H1 (cell line): ENCODE measurements at regions not wholly inside any gene's neighbourhood (a gene's known extent, or its start where the extent isn't known, plus 50 kb on each side); places are given as distances from the start of the nearest gene placed in this dataset.

Experiments used
- CTCF ChIA-PET: fragments of 300-600 bp; sonication (Branson Sonifier 250); formaldehyde crosslinking; loops from one replicate; lab custom pipeline; 2021; ENCODE audit not compliant: partially characterized antibody; lab: Charles Lee
- POLR2A ChIA-PET: fragments of 300-600 bp; sonication (Branson Sonifier 250); formaldehyde crosslinking; loops from one replicate; lab custom pipeline; 2021; ENCODE audit warnings: inconsistent platforms; ENCODE audit not compliant: partially characterized antibody; lab: Charles Lee
- DNase-seq, 2 experiments: peaks; one replicate each; pipeline versions ENCODE4 v3.0.0 to v3.0.0-alpha.2; 2010 to 2022; ENCODE audit warnings: low spot score in 2 of 2, low read depth in 1 of 2, mixed read lengths in 1 of 2
- FAIRE-seq: peaks from 2 replicates; lab custom pipeline; 2011; peaks lifted over from hg19 to GRCh38; lab: Jason Lieb, UNC
- H2AFZ ChIP-seq: 2 replicates; pipeline ENCODE4 v1.8.1; 2012; ENCODE audit warnings: low read length, inconsistent platforms
- H2AK5ac ChIP-seq: 2 replicates; pipeline ENCODE4 v1.6.1; 2013; ENCODE audit warnings: low read depth, low read length
- H2BK120ac ChIP-seq: replicated peaks from 2 replicates; pipeline ENCODE3; 2013; ENCODE audit warnings: low read depth, low read length, inconsistent platforms
- H2BK12ac ChIP-seq: 2 replicates; pipeline ENCODE4 v1.6.1; 2013; ENCODE audit warnings: low read depth, low read length
- H2BK15ac ChIP-seq: 2 replicates; pipeline ENCODE4 v1.6.1; 2013; ENCODE audit warnings: low read length
- H2BK20ac ChIP-seq: 2 replicates; pipeline ENCODE4 v1.6.1; 2013; ENCODE audit warnings: low read length
- H2BK5ac ChIP-seq: 2 replicates; pipeline ENCODE4 v1.6.1; 2013; ENCODE audit warnings: low read depth, low read length
- H3K14ac ChIP-seq: 2 replicates; pipeline ENCODE4 v1.6.1; 2013; ENCODE audit warnings: inconsistent platforms; ENCODE audit not compliant: insufficient read length
- H3K18ac ChIP-seq: 2 replicates; pipeline ENCODE4 v1.6.1; 2013; ENCODE audit warnings: low read length; ENCODE audit errors: extremely low read depth
- H3K23ac ChIP-seq: 2 replicates; pipeline ENCODE4 v1.6.1; 2013; ENCODE audit warnings: inconsistent platforms; ENCODE audit not compliant: insufficient read length
- H3K23me2 ChIP-seq: 2 replicates; pipeline ENCODE4 v1.6.1; 2013; ENCODE audit warnings: low read depth, low read length
- H3K27ac ChIP-seq: 2 replicates; pipeline ENCODE4 v1.6.1; 2011; ENCODE audit warnings: low read depth, low read length, inconsistent platforms
- H3K27me3 ChIP-seq, 4 experiments: replicated peaks in 1 of 4; 1 replicate in 1 of 4; 2 replicates in 3 of 4; pipeline versions ENCODE4 v1.6.1 to v1.8.1; 2011 to 2013; ENCODE audit warnings: low read length in 3 of 4, mild to moderate bottlenecking in 3 of 4, inconsistent platforms in 2 of 4, mixed read lengths in 2 of 4, moderate library complexity in 1 of 4; ENCODE audit not compliant: control insufficient read depth in 3 of 4, insufficient read depth in 3 of 4; ENCODE audit errors: extremely low read depth in 1 of 4
- H3K36me3 ChIP-seq, 4 experiments: 2 replicates each; pipeline versions ENCODE4 v1.6.1 to v1.8.1; 2011 to 2013; ENCODE audit warnings: mild to moderate bottlenecking in 4 of 4, low read length in 3 of 4, moderate library complexity in 2 of 4, control low read depth in 1 of 4, inconsistent platforms in 1 of 4; ENCODE audit not compliant: insufficient read depth in 4 of 4, control insufficient read depth in 2 of 4
- H3K4ac ChIP-seq: replicated peaks from 2 replicates; pipeline ENCODE3; 2013; ENCODE audit warnings: low read length, low read depth, mixed read lengths, inconsistent platforms; ENCODE audit not compliant: insufficient read length
- H3K4me1 ChIP-seq, 4 experiments: replicated peaks in 1 of 4; 1 replicate in 1 of 4; 2 replicates in 3 of 4; pipeline versions ENCODE4 v1.6.1 to v1.8.1; 2011 to 2013; ENCODE audit warnings: low read length in 3 of 4, inconsistent platforms in 2 of 4, mixed read lengths in 1 of 4; ENCODE audit not compliant: insufficient read depth in 4 of 4, control insufficient read depth in 3 of 4
- H3K4me2 ChIP-seq, 2 experiments: 2 replicates each; pipeline versions ENCODE4 v1.6.1 to v1.8.1; 2011 to 2013; ENCODE audit warnings: low read depth in 2 of 2, low read length in 2 of 2, control low read depth in 1 of 2, inconsistent platforms in 1 of 2, mild to moderate bottlenecking in 1 of 2; ENCODE audit not compliant: insufficient read depth in 1 of 2
- H3K4me3 ChIP-seq, 4 experiments: fragments of 200-600, 300-600 bp in 1 of 4; sonication (generic), shearing (Covaris generic), sonication (Bioruptor Twin) in 1 of 4; 2 replicates each; pipeline versions ENCODE4 v1.5.1 to v1.8.1; 2011 to 2016; ENCODE audit warnings: low read length in 4 of 4, low read depth in 3 of 4, control low read depth in 2 of 4, inconsistent platforms in 2 of 4, mild to moderate bottlenecking in 2 of 4, mixed read lengths in 1 of 4, moderate library complexity in 1 of 4; ENCODE audit not compliant: insufficient read depth in 2 of 4; ENCODE audit errors: extremely low read depth in 1 of 4
- H3K56ac ChIP-seq: replicated peaks from 2 replicates; pipeline ENCODE3; 2013; ENCODE audit warnings: low read depth, mild to moderate bottlenecking, mixed read lengths, low read length, inconsistent platforms; ENCODE audit not compliant: insufficient read length
- H3K79me1 ChIP-seq: 2 replicates; pipeline ENCODE4 v1.6.1; 2013; ENCODE audit warnings: low read depth, low read length, control low read depth
- H3K79me2 ChIP-seq, 2 experiments: 2 replicates each; pipeline versions ENCODE4 v1.6.1 to v1.8.1; 2012 to 2013; ENCODE audit warnings: low read length in 2 of 2, mild to moderate bottlenecking in 2 of 2, inconsistent platforms in 1 of 2; ENCODE audit not compliant: insufficient read depth in 2 of 2, control insufficient read depth in 1 of 2
- H3K9ac ChIP-seq, 4 experiments: replicated peaks in 1 of 4; 1 replicate in 1 of 4; 2 replicates in 3 of 4; pipeline versions ENCODE4 v1.6.1 to v1.8.1; 2011 to 2013; ENCODE audit warnings: low read depth in 3 of 4, low read length in 3 of 4, control low read depth in 2 of 4, mild to moderate bottlenecking in 2 of 4, moderate library complexity in 2 of 4, inconsistent platforms in 1 of 4; ENCODE audit errors: extremely low read depth in 1 of 4
- H3K9me3 ChIP-seq, 2 experiments: 2 replicates each; pipeline versions ENCODE4 v1.6.1 to v1.8.1; 2012 to 2013; ENCODE audit warnings: mild to moderate bottlenecking in 2 of 2, moderate library complexity in 2 of 2, control low read depth in 1 of 2, inconsistent platforms in 1 of 2, low read depth in 1 of 2, low read length in 1 of 2, mixed read lengths in 1 of 2; ENCODE audit not compliant: insufficient read depth in 2 of 2
- H4K20me1 ChIP-seq, 2 experiments: replicated peaks in 1 of 2; 2 replicates each; pipeline versions ENCODE3 to v1.8.1; 2011 to 2013; ENCODE audit warnings: inconsistent platforms in 2 of 2, low read length in 2 of 2, mild to moderate bottlenecking in 1 of 2; ENCODE audit not compliant: insufficient read depth in 2 of 2, control insufficient read depth in 1 of 2
- H4K5ac ChIP-seq: 2 replicates; pipeline ENCODE4 v1.6.1; 2013; ENCODE audit warnings: low read length, low read depth, mixed read lengths, inconsistent platforms; ENCODE audit not compliant: insufficient read length
- H4K8ac ChIP-seq: 2 replicates; pipeline ENCODE4 v1.8.0; 2013; ENCODE audit warnings: mild to moderate bottlenecking, moderate library complexity, low read length, inconsistent platforms; ENCODE audit not compliant: insufficient read depth; ENCODE audit errors: extremely low read depth
- H4K91ac ChIP-seq: replicated peaks from 2 replicates; pipeline ENCODE3; 2013; ENCODE audit warnings: low read length, mixed read lengths, inconsistent platforms; ENCODE audit not compliant: insufficient read length
- FOSL1 ChIP-seq: IDR thresholded peaks from 2 replicates; pipeline ENCODE4 v1.6.1; 2011; ENCODE audit warnings: mild to moderate bottlenecking, low read depth, low read length, moderate library complexity; ENCODE audit not compliant: insufficient read depth
- GTF2F1 ChIP-seq: IDR thresholded peaks from 2 replicates; pipeline ENCODE4 v1.6.1; 2012; ENCODE audit warnings: low read depth, low read length, improper control_type of control experiment, borderline replicate concordance
- HDAC2 ChIP-seq, 2 experiments: fragments of 300-600 bp in 1 of 2; sonication (generic) in 1 of 2; IDR thresholded peaks; 2 replicates each; pipeline ENCODE4 v1.6.1; 2011 to 2012; ENCODE audit warnings: low read depth in 2 of 2, low read length in 2 of 2, mild to moderate bottlenecking in 2 of 2, moderate library complexity in 2 of 2, borderline replicate concordance in 1 of 2, inconsistent platforms in 1 of 2
- KDM1A ChIP-seq: fragments of 200-600, 300-600 bp; sonication (generic); IDR thresholded peaks from 2 replicates; pipeline ENCODE4 v1.7.1; 2016; ENCODE audit warnings: mild to moderate bottlenecking, low read length, borderline replicate concordance
- RAD21 ChIP-seq, 2 experiments: IDR thresholded peaks in 1 of 2; conservative IDR thresholded peaks in 1 of 2; 2 replicates each; pipeline ENCODE4 v1.6.1; 2011; ENCODE audit warnings: low read depth in 2 of 2, low read length in 2 of 2, improper control_type of control experiment in 1 of 2, inconsistent platforms in 1 of 2, mild to moderate bottlenecking in 1 of 2, moderate library complexity in 1 of 2
- SAP30 ChIP-seq: fragments of 300-600 bp; sonication (generic); IDR thresholded peaks from 2 replicates; pipeline ENCODE4 v1.7.1; 2012; ENCODE audit warnings: low read length, moderate library complexity, mild to moderate bottlenecking, inconsistent platforms; ENCODE audit not compliant: insufficient read depth, insufficient replicate concordance
- TAF7 ChIP-seq: optimal IDR thresholded peaks from 2 replicates; pipeline ENCODE3; 2011; ENCODE audit warnings: low read depth, mild to moderate bottlenecking, inconsistent platforms, low read length, moderate library complexity, borderline replicate concordance
- YY1 ChIP-seq: IDR thresholded peaks from 2 replicates; pipeline ENCODE4 v1.6.1; 2011; ENCODE audit warnings: low read depth, mild to moderate bottlenecking, low read length
- WGBS, 2 experiments: shearing (Covaris generic) in 1 of 2; methylation state at CpG; one replicate each; pipeline versions ENCODE4 v1.1.6 to v1.1.7; 2013 to 2015; ENCODE audit warnings: low lambda C conversion rate in 2 of 2, mixed read lengths in 2 of 2, inconsistent platforms in 1 of 2, low coverage in 1 of 2, missing lambda C conversion rate in 1 of 2; ENCODE audit not compliant: insufficient replicate concordance in 2 of 2, insufficient coverage in 1 of 2, insufficient read length in 1 of 2; ENCODE audit errors: extremely low coverage in 1 of 2, missing lambda C conversion rate in 1 of 2; 5-methylcytosine and 5-hydroxymethylcytosine counted together

GRCh38 chr5:159486836-159487235, 156.5 kb upstream of the IL12B start:
- Histone ChIP-seq H4K8ac (no peak overlapping the region), H3K9ac (no peak overlapping the region), H4K20me1 (no peaks in the 10 kb centered on the region), H3K9me3 (no peaks in the 10 kb centered on the region; a peak in 1 of 4 replicates), H2BK12ac (no peak overlapping the region), H3K79me2 (no peaks in the 10 kb centered on the region), H2AK5ac (no peak overlapping the region), H3K14ac (no peak overlapping the region), H3K56ac (no peak overlapping the region), H2BK20ac (no peak overlapping the region), H3K23me2 (no peaks in the 10 kb centered on the region; the same call in 1 of the 2 replicates), H3K23ac (no peak overlapping the region), H2BK15ac (no peak overlapping the region), H3K27me3 (no peaks in the 10 kb centered on the region), H2BK120ac (no peak overlapping the region), H4K91ac (no peak overlapping the region), H3K4me1 (no peaks in the 10 kb centered on the region), H2BK5ac (no peak overlapping the region), H3K4ac (no peak overlapping the region), H2AFZ (no peak overlapping the region), H3K4me2 (no peak overlapping the region), H3K79me1 (no peaks in the 10 kb centered on the region), H3K27ac (no peak overlapping the region), H3K4me3 (no peak overlapping the region), H3K18ac (no peak overlapping the region), H3K36me3 (no peaks in the 10 kb centered on the region), H4K5ac (no peak overlapping the region)
- no peak for FAIRE-seq
- no peak for DNase-seq
- ChIA-PET POLR2A (no interaction called here), CTCF (no interaction called here)
- WGBS, 2 experiments: 89% methylated on average over 3 of the region's 3 CpGs; no CpG with 5 or more reads in 1 of the 2 experiments
- TF ChIP-seq RAD21 (IDR thresholded peaks at IDR 0.05 in 1 of 2, conservative IDR thresholded peaks at IDR 0.05 in 1 of 2; ENCODE audit: low read depth in 2 of 2, low read length in 2 of 2) (no peak), HDAC2 (IDR thresholded peaks at IDR 0.05; ENCODE audit: borderline replicate concordance in 1 of 2, low read depth in 2 of 2, low read length in 2 of 2) (no peak), SAP30 (no peak), FOSL1 (no peak), GTF2F1 (no peak), KDM1A (no peak), YY1 (no peak), TAF7 (no peak)
